LNCaP clone FGC (cell line): ENCODE measurements at regions not wholly inside any gene's neighbourhood (a gene's known extent, or its start where the extent isn't known, plus 50 kb on each side); places are given as distances from the start of the nearest gene placed in this dataset.

ENCODE experiments used
- DNase-seq: peaks from one replicate; pipeline ENCODE4 v3.0.0-alpha.2; 2011; ENCODE audit warnings: low read depth
- H3K4me3 ChIP-seq: 2 replicates; pipeline ENCODE4 v1.5.1; 2011; ENCODE audit warnings: mild to moderate bottlenecking, low read depth, low read length, control low read depth
- TF ChIP-seq, protein P1 (sequence below): IDR thresholded peaks from 2 replicates; pipeline ENCODE4 v1.5.1; 2012; ENCODE audit warnings: mild to moderate bottlenecking; ENCODE audit not compliant: control insufficient read depth, insufficient read depth; ENCODE audit errors: extremely low read depth

DNA sequence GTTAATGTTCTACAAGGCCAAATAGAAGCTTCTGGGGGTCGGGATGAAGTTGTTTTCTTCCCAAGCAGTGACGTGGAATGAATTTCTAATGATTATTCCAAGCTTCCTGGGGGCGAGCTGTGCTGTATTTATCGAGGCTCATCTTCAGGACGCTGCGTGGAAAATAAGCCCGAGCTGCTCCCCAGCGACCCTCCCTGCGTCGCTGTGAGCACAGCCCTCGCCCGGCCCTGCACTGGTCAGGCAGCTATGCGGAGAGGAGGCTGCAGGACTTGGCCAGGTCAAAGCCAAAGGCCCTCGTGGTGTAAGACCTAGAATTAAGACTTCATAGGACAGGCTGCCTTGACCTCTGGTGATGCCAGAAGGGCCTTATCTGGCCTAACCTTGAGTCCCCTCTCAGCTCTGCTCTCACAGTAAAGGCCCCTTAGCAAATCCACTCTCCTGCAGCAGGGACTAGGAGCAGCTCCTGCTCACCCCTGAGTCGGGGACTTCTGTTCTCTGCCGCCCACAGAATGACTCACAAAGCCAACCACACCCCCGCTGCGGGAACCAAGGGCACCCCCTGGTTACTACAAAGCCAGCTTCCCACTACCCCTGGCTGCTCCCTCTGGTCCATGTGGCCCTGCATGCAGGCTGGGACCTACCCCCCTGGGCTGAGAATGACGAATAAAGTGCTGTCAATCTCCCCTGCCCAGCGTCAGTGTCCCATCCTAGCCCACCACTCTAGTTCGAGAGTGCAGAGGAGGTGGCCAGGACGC is 501.6 kb downstream of the TCERG1L start:
- H3K4me3 ChIP-seq = no peak overlapping the region
- TF ChIP-seq, protein P1, sequence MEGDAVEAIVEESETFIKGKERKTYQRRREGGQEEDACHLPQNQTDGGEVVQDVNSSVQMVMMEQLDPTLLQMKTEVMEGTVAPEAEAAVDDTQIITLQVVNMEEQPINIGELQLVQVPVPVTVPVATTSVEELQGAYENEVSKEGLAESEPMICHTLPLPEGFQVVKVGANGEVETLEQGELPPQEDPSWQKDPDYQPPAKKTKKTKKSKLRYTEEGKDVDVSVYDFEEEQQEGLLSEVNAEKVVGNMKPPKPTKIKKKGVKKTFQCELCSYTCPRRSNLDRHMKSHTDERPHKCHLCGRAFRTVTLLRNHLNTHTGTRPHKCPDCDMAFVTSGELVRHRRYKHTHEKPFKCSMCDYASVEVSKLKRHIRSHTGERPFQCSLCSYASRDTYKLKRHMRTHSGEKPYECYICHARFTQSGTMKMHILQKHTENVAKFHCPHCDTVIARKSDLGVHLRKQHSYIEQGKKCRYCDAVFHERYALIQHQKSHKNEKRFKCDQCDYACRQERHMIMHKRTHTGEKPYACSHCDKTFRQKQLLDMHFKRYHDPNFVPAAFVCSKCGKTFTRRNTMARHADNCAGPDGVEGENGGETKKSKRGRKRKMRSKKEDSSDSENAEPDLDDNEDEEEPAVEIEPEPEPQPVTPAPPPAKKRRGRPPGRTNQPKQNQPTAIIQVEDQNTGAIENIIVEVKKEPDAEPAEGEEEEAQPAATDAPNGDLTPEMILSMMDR = no peak
- DNase-seq = no peak

GRCh38 chr10:130810856-130811255 is 500.7 kb downstream of the TCERG1L start:
- no peak for DNase-seq
- TF ChIP-seq, protein P1 = no peak

GRCh38 chr10:130812381-130813148 is 499.0 kb downstream of the TCERG1L start:
- no peak for DNase-seq
- TF ChIP-seq, protein P1 = no peak
- H3K4me3 ChIP-seq = no peak overlapping the region

More at GRCh38 chr10:130810856-130811255, 500.7 kb downstream of the TCERG1L start:
- no peak overlapping the region for H3K4me3 ChIP-seq

GRCh38 chr10:130814610-130815009 is 496.9 kb downstream of the TCERG1L start:
- TF ChIP-seq, protein P1 = no peak
- DNase-seq = no peak
- no peak overlapping the region for H3K4me3 ChIP-seq

GRCh38 chr10:130816116-130816901 is 495.2 kb downstream of the TCERG1L start:
- TF ChIP-seq, protein P1 = no peak
- H3K4me3 ChIP-seq = no peak overlapping the region
- no peak for DNase-seq

DNA sequence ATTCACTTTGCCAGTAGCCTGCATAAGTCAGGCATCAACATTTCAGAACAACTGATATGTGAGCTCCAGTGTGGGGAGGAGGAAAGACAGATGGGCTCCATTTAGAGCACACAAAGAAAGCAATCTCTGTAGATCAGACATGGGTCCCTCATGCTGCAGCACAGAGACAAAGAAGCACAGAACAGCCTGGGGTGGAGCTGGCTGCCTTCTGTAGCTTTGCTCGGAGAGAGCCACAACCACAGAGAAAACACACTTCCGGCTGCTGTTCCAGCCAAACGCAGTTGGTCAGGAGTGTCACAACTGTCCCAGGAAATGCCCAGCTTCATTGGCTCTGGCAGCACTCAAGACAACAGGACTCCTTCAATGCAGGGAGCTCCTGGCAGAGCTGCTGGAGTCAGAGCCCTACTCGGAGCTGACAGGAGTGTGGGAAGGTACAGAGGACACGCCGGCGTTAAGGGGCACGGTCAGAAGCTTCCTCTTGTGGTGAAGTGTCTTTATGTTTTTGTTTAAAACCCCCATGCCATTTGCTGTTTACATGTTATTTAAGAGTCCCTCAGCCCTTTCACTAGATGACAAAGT is 494.4 kb downstream of the TCERG1L start:
- H3K4me3 ChIP-seq = no peak overlapping the region
- TF ChIP-seq, protein P1 = no peak
- DNase-seq = no peak
